NCI-H774 (cell line): ENCODE measurements at regions not wholly inside any gene's neighbourhood (a gene's known extent, or its start where the extent isn't known, plus 50 kb on each side); places are given as distances from the start of the nearest gene placed in this dataset.
"Not testable (repeated sequence)": the region's sequence is repeated elsewhere in the genome, so short reads cannot be mapped to it uniquely, and the experiment has no call there.

ENCODE experiments used
- DNase-seq: peaks from one replicate; lab custom pipeline; 2025; lab: John Stamatoyannopoulos, UW

DNA sequence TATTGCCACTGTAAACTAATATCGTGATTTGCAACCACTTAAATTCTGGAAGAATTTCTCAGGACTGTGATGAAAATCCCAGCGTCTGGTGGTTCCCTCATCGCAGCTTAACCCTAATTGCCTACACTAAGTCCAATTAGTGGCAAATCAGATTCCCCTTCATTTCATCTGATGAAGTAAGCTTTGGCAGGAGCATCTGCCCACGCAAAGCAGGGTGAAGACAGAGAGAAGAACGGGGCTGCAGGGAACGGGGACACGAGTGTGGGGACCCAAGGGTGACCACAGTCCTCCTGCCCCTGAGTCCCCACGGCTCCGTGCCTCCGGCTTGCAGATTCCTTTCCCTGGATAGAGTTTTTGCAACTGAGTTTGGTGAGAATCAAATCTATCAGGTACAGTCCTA lies 159.5 kb downstream of the LY86 start:
- no peak for DNase-seq

DNA sequence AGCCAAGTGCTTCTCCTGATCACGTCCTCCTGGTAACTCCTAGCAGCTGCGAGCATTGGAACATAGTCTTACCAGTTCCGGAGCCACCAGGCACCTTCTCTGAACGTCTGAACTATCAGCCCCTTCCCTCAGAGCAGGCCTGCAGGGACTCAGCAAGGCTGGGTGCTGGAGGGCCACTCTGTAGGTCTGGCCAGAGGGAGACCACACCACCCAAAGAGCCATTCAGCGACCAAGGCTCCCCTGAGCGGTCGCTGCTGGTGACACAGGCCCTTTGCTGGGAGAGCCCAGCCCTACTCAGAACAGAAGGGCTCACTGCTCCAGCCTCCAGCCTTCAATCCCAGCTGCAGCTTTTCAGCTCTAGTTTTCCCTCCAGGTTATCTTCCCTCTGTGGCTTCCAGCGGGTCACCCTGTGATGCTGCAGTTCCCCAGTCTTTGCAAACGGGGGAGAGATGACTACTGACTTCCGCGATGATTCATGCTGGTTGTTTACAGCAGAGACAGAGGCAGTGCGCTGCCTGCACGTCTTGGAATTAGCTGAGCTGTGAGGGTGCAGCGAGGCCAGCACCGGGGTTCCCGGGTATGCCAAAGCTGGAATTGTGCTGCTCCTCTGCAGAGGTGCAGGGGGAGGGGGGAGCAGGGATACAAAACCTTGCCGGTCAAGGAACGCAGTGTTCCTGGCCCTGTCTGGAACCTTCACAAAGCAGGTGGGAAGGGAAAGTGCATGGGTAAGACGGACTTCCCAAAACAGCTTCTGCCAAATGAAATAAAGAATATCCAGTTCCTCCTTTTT lies 161.4 kb downstream of the LY86 start:
- DNase-seq: no peak

GRCh38 chr6:6750594-6751265 lies 162.2 kb downstream of the LY86 start:
- DNase-seq: no peak

DNA sequence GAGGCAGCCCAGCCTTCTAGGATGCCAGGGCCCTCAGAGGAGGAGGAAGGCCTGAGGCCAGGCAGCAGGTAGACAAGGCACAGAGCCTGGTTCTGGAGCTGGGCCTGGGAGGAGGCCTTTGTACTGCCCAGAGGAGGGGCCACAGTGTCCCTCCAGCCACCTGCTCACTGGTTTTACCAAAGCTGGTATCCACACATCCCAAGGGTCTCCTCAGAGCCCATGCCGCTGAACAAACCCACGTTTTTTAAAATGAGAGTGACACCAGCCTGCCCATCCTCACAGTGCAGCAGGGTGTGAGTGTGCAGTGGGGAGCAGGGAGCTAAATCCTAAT lies 162.7 kb downstream of the LY86 start:
- DNase-seq: no peak

DNA sequence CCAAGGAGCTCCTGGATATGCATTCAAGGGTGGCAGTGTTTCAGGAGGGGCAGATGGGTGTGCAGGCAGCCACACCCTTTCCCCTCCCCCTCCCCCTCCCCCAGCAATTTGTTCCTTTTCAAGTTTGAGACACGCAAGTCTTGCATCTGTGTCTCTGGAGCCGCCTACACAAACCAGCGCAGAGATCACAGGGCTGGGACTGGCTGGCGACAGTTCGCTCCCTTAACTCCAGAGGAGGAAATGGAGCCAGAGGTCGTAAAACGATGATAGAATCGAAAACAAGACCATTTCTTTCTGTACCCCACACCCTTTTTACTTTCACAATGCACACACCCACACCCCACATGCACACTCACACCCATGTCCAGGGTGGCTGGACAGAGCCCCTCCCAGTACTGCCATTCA lies 163.1 kb downstream of the LY86 start:
- DNase-seq: no peak

DNA sequence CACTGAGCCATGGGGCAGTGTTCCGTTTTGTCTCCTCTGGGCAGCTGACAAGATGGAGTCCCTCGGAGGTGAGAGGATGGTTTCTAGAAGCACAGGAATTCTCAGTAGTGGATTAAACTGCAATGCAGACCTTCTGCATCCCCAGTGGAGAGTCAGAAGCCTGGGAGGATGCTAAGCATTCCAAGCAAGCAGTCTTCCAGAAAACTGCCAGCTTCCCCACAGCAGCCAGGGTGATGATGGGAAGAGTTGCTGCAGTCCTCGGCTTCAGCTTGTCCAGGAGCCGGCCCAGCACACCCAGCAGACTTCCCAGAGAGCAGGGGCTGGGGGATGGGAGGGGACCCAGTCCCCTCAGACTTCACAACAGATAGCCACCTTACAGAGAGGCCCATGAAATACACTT lies 163.6 kb downstream of the LY86 start:
- no peak for DNase-seq

DNA sequence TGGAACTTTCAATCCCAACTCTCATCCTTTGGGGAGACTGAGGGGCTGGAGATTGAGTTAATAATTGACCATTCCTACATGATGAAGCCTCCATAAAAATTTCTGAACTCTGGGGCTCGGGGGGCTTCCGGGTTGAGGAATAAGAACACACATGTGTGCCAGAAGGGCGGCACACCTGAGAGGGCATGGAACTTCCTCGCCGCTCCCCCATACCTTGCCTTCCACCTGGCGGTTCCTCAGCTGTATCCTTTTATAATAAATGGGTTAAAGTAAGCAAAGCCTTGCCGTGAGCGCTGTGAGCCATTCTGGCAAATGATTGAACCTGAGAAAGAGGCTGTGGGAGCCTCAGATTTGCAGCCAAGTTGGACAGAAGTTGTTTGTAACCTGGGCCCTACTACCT lies 164.8 kb downstream of the LY86 start:
- no peak for DNase-seq

DNA sequence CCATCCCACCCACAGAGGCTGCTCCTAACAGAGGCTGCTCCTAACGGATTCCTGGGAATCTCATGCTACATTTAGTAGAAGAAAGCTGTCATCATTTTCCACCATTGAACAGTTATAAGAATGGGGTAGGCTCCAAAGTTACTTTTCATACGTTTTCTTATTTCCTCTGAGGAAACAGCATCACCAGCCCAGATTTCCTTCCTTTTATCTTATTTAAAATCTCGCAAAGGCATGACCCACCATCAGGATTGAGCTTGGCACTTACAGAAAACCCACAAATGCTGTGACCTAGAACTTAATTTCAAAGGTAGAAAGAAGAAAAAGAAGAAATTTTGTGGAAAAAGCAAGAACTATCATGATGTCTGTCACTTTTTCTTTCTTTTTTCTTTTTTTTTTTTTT lies 168.0 kb downstream of the LY86 start:
- no peak for DNase-seq

DNA sequence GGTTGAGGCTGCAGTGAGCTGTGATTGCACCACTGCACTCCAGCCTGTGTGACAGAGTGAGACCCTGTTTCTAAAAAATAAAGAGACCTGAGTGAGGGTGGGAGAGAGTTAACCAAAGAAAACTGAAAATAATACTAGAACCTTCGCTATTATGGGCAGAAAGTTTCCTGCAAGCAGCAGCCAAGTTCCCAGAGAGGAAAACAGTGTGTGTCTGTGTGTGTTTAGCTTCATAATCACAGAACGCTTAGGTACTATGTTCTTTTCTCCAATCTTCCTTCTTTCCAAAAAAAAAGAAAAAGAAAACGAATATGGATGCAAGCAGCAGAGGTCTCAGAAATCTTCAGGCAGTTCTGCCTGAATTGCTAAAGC lies 170.0 kb downstream of the LY86 start:
- no peak for DNase-seq

- peak; percentile 66 for DNase-seq
Observed at GRCh38 chr6:6758915-6759654, 170.6 kb downstream of the LY86 start.

- DNase-seq: no peak
Observed at GRCh38 chr6:6760002-6760401, 171.5 kb downstream of the LY86 start.

DNA sequence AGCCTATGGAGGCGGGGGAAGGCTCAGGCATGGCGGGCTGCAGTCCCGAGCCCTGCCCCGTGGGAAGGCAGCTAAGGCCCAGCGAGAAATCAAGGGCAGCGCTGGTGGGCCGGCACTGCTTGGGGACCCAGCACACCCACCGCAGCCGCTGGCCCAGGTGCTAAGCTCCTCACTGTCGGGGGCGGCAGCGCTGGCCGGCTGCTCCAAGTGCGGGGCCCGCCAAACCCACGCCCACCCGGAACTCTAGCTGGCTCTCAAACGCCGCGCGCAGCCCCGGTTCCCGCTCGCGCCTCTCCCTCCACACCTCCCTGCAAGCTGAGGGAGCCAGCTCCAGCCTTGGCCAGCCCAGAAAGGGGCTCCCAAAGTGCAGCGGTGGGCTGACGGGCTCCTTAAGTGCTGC lies 174.0 kb downstream of the LY86 start:
- not testable (repeated sequence) for DNase-seq

- DNase-seq: no peak
Observed at GRCh38 chr6:6764764-6765434, 176.4 kb downstream of the LY86 start.

GRCh38 chr6:6766230-6766905 lies 177.8 kb downstream of the LY86 start:
- DNase-seq: no peak

GRCh38 chr6:6769466-6769865 lies 180.9 kb downstream of the LY86 start:
- no peak for DNase-seq

DNA sequence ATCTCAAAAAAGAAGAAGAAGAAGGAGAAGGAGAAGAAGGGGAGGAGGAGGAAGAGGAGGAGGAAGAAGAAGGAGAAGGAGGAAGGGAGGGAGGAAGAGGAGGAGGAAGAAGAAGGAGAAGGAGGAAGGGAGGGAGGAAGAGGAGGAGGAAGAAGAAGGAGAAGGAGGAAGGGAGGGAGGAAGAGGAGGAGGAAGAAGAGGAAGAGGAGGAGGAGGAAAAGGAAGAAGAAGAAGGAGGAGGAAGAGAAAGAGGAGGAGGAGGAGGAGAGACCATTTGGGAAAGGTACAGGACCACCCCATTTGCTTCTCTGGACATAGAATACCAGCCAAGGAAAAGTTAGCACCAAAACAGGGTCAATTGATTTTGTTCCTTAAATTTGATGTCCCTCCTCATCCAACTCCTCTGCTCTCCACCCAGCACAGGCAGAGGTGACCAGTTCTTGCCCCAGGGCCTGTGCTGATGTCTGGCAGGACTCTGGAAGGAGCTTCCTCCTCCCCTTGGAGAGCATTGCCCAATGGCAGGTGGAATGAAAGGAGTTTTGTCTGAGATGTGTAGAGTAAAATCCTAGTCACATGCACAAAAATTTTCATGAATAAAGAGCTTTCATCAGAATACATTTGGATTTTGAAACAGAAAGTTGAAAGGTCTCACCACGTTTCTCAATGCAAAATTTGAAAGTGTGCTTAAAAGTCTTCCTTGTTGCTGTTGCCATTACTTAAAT lies 182.9 kb downstream of the LY86 start:
- DNase-seq: no peak

GRCh38 chr6:6771964-6772363 lies 183.4 kb downstream of the LY86 start:
- no peak for DNase-seq

DNA sequence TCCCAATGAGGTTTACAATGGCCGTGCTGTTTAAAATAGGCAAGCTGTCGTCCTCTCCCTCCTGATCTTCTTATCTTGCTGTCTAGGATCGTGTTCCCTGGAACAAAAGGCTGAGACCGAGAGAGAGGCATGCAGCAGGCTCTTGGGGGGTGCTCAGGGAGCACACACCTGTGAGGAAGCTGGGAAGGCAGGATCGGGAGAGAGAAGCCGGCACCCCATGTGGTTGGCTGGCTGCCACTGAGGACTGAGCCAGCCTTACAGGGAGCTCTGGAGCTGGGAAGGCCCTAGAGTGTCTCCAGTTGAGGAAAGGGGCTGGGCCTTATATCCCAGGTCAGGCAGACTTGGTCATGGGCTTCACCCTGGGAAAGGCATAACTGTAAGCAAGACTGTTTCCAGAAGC lies 184.2 kb downstream of the LY86 start:
- DNase-seq: no peak

GRCh38 chr6:6775074-6775473 lies 186.6 kb downstream of the LY86 start:
- peak; percentile 41 for DNase-seq

GRCh38 chr6:6780231-6780630 lies 191.7 kb downstream of the LY86 start:
- DNase-seq: no peak

DNA sequence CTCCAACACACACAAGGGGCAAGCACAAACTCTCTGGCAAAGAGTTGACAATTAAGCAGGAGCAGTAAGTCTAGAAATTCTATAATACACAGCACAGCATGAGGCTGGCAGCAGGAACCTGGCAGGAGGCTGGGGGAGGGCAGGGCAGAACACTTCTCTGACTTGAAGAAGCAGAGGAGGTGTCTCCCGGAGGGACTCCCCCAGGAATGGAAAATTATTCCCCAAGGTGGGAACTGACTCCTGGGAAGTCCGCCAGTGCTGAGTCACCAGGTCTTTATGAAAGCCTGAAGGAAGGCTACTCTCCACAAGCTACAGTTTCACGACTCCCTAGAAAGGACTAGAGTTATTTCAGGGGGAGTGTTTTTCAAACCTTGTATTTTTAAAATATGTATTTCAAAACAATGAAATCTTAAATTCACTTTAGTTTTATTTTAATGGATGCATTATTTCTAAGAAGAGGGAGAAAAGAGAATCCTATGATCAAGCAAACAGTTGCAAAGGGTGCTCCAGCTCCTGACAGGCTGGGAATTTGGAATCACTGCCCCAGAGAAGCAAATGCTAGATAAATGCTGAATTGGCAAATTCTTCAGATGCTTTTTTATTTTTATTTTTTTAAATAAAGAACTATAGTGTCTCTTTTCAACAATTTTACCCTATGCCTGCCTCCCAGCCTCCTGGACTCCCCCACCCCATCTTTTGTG lies 192.8 kb downstream of the LY86 start:
- no peak for DNase-seq
